ENCODE measurements at regions not wholly inside any gene's neighbourhood (a gene's known extent, or its start where the extent isn't known, plus 50 kb on each side); places are given as distances from the start of the nearest gene placed in this dataset.

DNA sequence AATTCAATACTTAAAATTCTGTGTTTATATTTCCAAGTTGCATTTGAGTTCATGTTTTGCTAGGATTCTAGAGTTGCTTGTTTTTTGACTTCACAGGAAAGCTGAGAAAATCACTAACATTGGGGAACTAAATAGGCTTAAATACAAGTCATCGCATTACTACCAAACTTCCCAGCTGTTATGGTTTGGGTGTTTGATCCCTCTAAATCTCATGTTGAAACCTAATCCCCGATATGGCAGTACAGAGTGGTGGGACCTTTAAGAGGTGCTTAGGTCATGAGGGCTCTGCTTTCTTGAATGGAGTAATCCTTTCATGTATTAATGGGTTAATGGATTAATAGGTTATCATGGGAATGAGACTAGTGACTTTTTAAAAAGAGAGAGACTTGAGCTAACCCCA lies 77.2 kb upstream of the ARPP21 start:
- no peak for DNase-seq (ENCODE audit: low read depth, low spot score)

GRCh38 chr3:35565048-35565447 lies 74.3 kb upstream of the ARPP21 start:
- DNase-seq (ENCODE audit: low read depth, low spot score), result no peak

Measured in smooth muscle cell of the brain vasculature (primary cell).